PC-3 (cell line): ENCODE measurements at regions not wholly inside any gene's neighbourhood (a gene's known extent, or its start where the extent isn't known, plus 50 kb on each side); places are given as distances from the start of the nearest gene placed in this dataset.

ENCODE experiments used
- ATAC-seq: fragments of 200-7000 bp; cut with Tn5 transposase; 2 replicates; pipeline ENCODE4 v1.9.1; 2020; ENCODE audit warnings: mild to moderate bottlenecking, moderate library complexity
- BruUV-seq: library from RNA; stranded (reverse); fragments of 400-500 nt; replicated peaks from 2 replicates; lab custom pipeline; 2021; lab: Mats Ljungman, UMichigan
- CTCF ChIA-PET: fragments of 300-600 bp; sonication (Branson Sonifier 250); formaldehyde crosslinking; loops from one replicate; lab custom pipeline; 2022; ENCODE audit warnings: antibody characterized with exemption; lab: Charles Lee
- POLR2A ChIA-PET: fragments of 300-600 bp; sonication (Branson Sonifier 250); formaldehyde crosslinking; loops from one replicate; lab custom pipeline; 2022; ENCODE audit warnings: antibody characterized with exemption; ENCODE audit not compliant: unreplicated experiment; lab: Charles Lee
- DNase-seq: peaks from one replicate; pipeline ENCODE4 v3.0.0-alpha.2; 2015
- H2AFZ ChIP-seq: fragments of 300-600 bp; sonication (generic); 2 replicates; pipeline ENCODE4 v1.6.0; 2016; ENCODE audit warnings: antibody characterized with exemption, low read length
- H3F3A ChIP-seq: fragments of 300-600 bp; sonication (generic); one replicate; pipeline ENCODE4 v1.6.0; 2017; ENCODE audit warnings: antibody characterized with exemption, low read length, control low read depth, mild to moderate bottlenecking; ENCODE audit not compliant: unreplicated experiment
- H3K27ac ChIP-seq: fragments of 300-600 bp; sonication (generic); 2 replicates; pipeline ENCODE4 v1.5.1; 2016; ENCODE audit warnings: mild to moderate bottlenecking, low read length
- H3K27me3 ChIP-seq: fragments of 300-600 bp; sonication (generic); 2 replicates; pipeline ENCODE4 v1.6.1; 2016; ENCODE audit warnings: low read length, mixed read lengths
- H3K36me3 ChIP-seq: fragments of 300-600 bp; sonication (generic); 2 replicates; pipeline ENCODE4 v1.6.1; 2016; ENCODE audit warnings: low read depth, mixed run types, low read length, mixed read lengths
- H3K4me1 ChIP-seq: fragments of 300-600 bp; sonication (generic); 2 replicates; pipeline ENCODE4 v1.5.1; 2016; ENCODE audit warnings: low read length; ENCODE audit not compliant: insufficient read depth
- H3K4me2 ChIP-seq: fragments of 300-600 bp; sonication (generic); 2 replicates; pipeline ENCODE4 v1.6.0; 2016; ENCODE audit warnings: low read length
- H3K4me3 ChIP-seq: fragments of 300-600 bp; sonication (generic); 2 replicates; pipeline ENCODE4 v1.5.1; 2016; ENCODE audit warnings: mild to moderate bottlenecking, low read length, mixed read lengths
- H3K79me2 ChIP-seq: fragments of 300-600 bp; sonication (generic); 2 replicates; pipeline ENCODE4 v1.6.1; 2017; ENCODE audit warnings: low read length, mixed read lengths
- H3K9ac ChIP-seq: fragments of 300-600 bp; sonication (generic); 2 replicates; pipeline ENCODE4 v1.6.0; 2016; ENCODE audit warnings: mild to moderate bottlenecking, low read length
- H3K9me2 ChIP-seq: fragments of 300-600 bp; sonication (generic); replicated peaks from 2 replicates; pipeline ENCODE4 v1.6.1; 2016; ENCODE audit warnings: mixed run types, low read length, mixed read lengths
- H3K9me3 ChIP-seq: fragments of 300-600 bp; sonication (generic); 2 replicates; pipeline ENCODE4 v1.6.1; 2016; ENCODE audit warnings: low read length, mixed read lengths
- H4K20me1 ChIP-seq: fragments of 300-600 bp; sonication (generic); 2 replicates; pipeline ENCODE4 v1.6.1; 2016; ENCODE audit warnings: low read length, mixed read lengths
- EZH2 ChIP-seq: fragments of 300-600 bp; sonication (generic); IDR thresholded peaks from one replicate; pipeline ENCODE4 v1.6.1; 2017; ENCODE audit warnings: antibody characterized with exemption, mild to moderate bottlenecking, low read length; ENCODE audit not compliant: unreplicated experiment
- EZH2phosphoT487 ChIP-seq: fragments of 300-600 bp; sonication (generic); IDR thresholded peaks from 2 replicates; pipeline ENCODE4 v1.6.1; 2018; ENCODE audit warnings: mild to moderate bottlenecking, antibody characterized with exemption, low read length, borderline replicate concordance
- intact Hi-C: fragments of 100-400 bp; cut with micrococcal nuclease; formaldehyde crosslinking; loops from 2 replicates; pipeline ENCODE4 v1.9.0; 2023
- TF ChIP-seq, protein P1 (sequence below): fragments of 300-600 bp; sonication (generic); conservative IDR thresholded peaks from 2 replicates; pipeline ENCODE4 v1.5.1; 2017; ENCODE audit warnings: antibody characterized with exemption, low read depth, mild to moderate bottlenecking, low read length

DNA sequence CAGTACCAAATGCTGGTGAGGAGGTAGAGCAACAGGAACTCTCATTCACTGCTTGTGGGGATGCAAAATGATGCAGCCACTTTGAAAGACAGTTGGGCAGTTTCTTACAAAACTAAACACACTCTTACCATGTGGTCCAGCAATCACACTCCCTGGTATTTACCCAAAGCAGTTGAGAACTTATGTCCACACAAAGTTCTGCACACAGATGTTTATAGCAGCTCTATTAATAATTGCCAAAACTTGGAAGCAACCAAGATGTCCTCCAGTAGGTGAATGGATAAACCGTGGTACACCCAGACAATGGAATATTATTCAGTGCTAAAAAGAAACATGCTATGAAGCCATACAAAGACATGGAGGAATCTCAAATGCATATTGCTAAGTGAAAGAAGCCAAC lies 139.1 kb upstream of the SLC6A11 start:
- peaks cover 37% of the 10 kb centered on the region for H3K27me3 ChIP-seq
- DNase-seq: no peak
- H3K4me1 ChIP-seq: peaks cover 10% of the 10 kb centered on the region; the same call in 1 of the 2 replicates
- H3K27ac ChIP-seq: no peak overlapping the region
- no peak overlapping the region for H3K4me3 ChIP-seq
- H3K36me3 ChIP-seq: no peaks in the 10 kb centered on the region
- no TSS peak for BruUV-seq
- H3K79me2 ChIP-seq: no peaks in the 10 kb centered on the region
- TF ChIP-seq, protein P1, sequence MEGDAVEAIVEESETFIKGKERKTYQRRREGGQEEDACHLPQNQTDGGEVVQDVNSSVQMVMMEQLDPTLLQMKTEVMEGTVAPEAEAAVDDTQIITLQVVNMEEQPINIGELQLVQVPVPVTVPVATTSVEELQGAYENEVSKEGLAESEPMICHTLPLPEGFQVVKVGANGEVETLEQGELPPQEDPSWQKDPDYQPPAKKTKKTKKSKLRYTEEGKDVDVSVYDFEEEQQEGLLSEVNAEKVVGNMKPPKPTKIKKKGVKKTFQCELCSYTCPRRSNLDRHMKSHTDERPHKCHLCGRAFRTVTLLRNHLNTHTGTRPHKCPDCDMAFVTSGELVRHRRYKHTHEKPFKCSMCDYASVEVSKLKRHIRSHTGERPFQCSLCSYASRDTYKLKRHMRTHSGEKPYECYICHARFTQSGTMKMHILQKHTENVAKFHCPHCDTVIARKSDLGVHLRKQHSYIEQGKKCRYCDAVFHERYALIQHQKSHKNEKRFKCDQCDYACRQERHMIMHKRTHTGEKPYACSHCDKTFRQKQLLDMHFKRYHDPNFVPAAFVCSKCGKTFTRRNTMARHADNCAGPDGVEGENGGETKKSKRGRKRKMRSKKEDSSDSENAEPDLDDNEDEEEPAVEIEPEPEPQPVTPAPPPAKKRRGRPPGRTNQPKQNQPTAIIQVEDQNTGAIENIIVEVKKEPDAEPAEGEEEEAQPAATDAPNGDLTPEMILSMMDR: no peak
- TF ChIP-seq EZH2 (no peak), EZH2phosphoT487 (no peak)
- intact Hi-C loops: no loop called here
- H4K20me1 ChIP-seq: no peaks in the 10 kb centered on the region
- ATAC-seq: no peak
- H2AFZ ChIP-seq: no peak overlapping the region
- H3K9me2 ChIP-seq: no peaks in the 10 kb centered on the region
- CTCF ChIA-PET: no interaction called here
- POLR2A ChIA-PET: no interaction called here
- no peak overlapping the region for H3K4me2 ChIP-seq
- H3K9ac ChIP-seq: no peak overlapping the region
- H3K9me3 ChIP-seq: no peaks in the 10 kb centered on the region
- H3F3A ChIP-seq: no peaks in the 10 kb centered on the region

DNA sequence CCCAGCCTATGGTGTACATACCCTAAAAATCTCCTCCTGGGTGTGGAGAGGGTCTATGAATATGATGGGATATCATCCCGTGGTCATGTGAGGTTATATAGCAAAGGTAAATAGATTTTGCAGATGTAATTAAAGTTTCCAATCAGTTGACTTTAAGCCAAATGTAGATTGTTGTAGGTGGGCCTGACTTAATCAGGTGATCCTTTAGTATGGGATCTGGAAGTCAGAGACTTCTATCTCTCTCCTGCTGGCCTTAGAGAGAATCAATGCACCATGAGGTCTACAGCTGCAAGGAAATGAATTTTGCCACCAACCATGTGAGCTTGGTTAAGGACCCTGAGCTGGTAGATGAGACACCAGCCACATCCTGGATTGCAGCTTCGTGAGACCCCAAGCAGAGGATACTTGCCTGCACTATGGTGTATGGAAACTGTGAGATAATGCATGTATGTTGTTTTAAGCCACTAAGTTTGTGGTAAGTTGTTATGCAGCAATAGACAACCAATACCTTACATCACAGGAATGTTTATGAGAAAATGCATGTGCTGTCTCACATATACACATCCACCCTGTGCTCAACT lies 137.1 kb upstream of the SLC6A11 start:
- Histone ChIP-seq H3F3A (no peaks in the 10 kb centered on the region), H3K4me3 (no peak overlapping the region), H3K27ac (no peak overlapping the region), H3K27me3 (peaks cover 19% of the 10 kb centered on the region), H3K79me2 (no peaks in the 10 kb centered on the region), H3K4me2 (no peak overlapping the region), H3K36me3 (no peaks in the 10 kb centered on the region), H3K9ac (no peak overlapping the region), H3K9me2 (no peaks in the 10 kb centered on the region), H2AFZ (no peak overlapping the region), H3K9me3 (no peaks in the 10 kb centered on the region), H4K20me1 (no peaks in the 10 kb centered on the region), H3K4me1 (peaks cover 10% of the 10 kb centered on the region; the same call in 1 of the 2 replicates)
- DNase-seq (no peak), ATAC-seq (no peak)
- intact Hi-C loops: no loop called here
- TF ChIP-seq, protein P1: no peak
- TF ChIP-seq EZH2phosphoT487: no peak
- CTCF ChIA-PET: no interaction called here
- no TSS peak for BruUV-seq
- POLR2A ChIA-PET: no interaction called here

DNA sequence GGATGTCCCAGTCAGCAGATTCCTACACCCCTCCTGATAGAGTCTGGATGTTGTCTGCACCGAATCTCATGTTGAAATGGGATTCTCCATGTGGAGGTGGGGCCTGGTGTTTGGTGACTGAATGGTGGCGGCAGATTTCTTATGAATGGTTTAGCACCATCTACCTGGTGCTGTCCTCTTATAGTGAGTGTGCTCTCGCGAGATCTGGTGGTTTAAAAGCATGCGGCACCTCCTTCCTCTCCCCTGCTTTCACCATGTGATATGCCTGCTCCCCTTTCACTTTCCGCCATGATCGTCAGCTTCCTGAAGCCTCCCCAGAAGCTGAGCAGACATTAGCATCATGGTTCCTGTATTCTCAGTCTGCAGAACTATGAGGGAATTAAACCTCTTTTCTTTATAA lies 135.2 kb upstream of the SLC6A11 start:
- no peaks in the 10 kb centered on the region for H3K36me3 ChIP-seq
- no TSS peak for BruUV-seq
- intact Hi-C loops: no loop called here
- H3K27ac ChIP-seq: no peak overlapping the region
- no peak overlapping the region for H2AFZ ChIP-seq
- no peak for ATAC-seq
- TF ChIP-seq EZH2phosphoT487 (no peak), EZH2 (no peak)
- TF ChIP-seq, protein P1: no peak
- H3F3A ChIP-seq: no peaks in the 10 kb centered on the region
- ChIA-PET POLR2A (no interaction called here), CTCF (no interaction called here)
- H3K9me3 ChIP-seq: no peaks in the 10 kb centered on the region
- H3K4me1 ChIP-seq: peaks cover 6% of the 10 kb centered on the region; the same call in 1 of the 2 replicates
- DNase-seq: no peak
- H3K4me3 ChIP-seq: no peak overlapping the region
- H4K20me1 ChIP-seq: no peaks in the 10 kb centered on the region
- no peaks in the 10 kb centered on the region for H3K9me2 ChIP-seq
- H3K4me2 ChIP-seq: no peak overlapping the region
- H3K27me3 ChIP-seq: peaks cover 24% of the 10 kb centered on the region
- no peaks in the 10 kb centered on the region for H3K79me2 ChIP-seq
- no peak overlapping the region for H3K9ac ChIP-seq
